NOMO-1 treated with dmso at 0.1 percent for 144 hours (cell line): ENCODE measurements at regions not wholly inside any gene's neighbourhood (a gene's known extent, or its start where the extent isn't known, plus 50 kb on each side); places are given as distances from the start of the nearest gene placed in this dataset.
"Not testable (repeated sequence)": the region's sequence is repeated elsewhere in the genome, so short reads cannot be mapped to it uniquely, and the experiment has no call there.

ENCODE experiments used
- DNase-seq: peaks from one replicate; lab custom pipeline; 2025; ENCODE audit not compliant: unreplicated experiment; lab: John Stamatoyannopoulos, UW

DNA sequence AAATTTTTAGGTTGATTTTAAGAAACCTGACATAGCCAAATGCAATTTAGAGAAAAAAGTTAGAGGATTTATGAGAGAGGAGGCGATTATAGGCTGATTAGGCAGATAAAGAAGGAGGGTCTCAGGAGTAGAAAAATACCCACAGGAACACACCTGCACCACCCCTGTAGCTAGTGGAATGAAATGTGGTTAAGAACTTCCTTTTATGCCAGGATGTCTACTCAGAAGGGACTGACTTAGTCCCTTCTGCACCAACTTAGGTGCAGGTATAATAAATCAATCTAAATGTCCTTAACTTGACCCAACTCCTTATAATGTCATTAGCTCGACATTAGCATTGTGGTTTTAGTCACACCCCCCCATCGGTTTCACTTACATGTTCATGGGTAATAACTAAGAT is 1274.5 kb upstream of the TMEFF2 start:
- no peak for DNase-seq

DNA sequence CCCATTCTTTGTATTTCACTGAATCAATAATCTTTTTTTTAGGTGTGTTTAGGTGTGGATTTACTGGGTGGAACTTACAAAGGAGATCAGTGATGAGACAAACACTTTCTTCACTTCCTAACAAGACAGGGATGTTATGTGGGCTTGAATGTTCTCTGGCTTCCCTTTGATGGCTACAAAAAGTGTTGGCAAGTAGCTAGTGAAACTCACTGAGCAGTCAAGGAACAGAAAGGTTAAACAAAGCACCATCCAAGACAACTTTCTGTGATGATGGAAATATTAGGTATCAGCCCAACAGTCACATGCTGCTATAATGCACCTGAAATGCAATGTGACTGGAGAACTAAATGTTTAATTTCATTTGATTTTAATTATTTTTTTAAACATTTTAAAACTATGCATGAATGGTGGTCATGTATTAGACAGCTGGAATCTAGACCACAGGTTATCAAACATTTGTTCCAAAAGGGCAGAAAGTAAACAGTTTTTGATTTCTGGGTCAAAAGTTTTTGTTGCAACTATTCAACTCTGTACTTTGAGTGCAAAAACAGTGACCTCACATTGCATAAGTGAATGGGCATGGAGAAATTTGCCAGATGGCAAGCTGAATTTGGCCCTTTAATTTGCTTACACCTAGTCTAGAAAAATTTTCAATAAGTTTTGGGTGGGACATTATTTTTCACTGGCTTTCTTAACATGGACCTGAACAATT is 1272.7 kb upstream of the TMEFF2 start:
- DNase-seq = no peak

DNA sequence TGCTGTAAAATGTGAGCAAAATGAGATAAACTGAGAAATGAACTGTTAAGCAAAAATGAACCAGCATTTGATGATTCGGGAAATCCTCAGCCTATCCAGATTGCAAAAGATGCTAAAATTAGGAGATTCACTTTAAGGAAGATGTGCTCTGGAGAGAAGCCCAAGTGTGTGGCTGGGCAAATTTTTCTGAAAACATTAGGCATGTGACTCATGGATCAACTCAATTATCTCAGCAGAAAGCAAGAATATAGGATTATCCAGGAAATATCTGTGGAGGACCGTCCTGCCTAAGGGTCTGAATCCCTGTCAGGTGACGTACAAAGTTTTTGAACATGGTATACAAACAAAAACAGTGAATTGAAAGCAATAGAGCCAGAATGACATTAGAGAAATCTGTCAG is 1268.3 kb upstream of the TMEFF2 start:
- no peak for DNase-seq

DNA sequence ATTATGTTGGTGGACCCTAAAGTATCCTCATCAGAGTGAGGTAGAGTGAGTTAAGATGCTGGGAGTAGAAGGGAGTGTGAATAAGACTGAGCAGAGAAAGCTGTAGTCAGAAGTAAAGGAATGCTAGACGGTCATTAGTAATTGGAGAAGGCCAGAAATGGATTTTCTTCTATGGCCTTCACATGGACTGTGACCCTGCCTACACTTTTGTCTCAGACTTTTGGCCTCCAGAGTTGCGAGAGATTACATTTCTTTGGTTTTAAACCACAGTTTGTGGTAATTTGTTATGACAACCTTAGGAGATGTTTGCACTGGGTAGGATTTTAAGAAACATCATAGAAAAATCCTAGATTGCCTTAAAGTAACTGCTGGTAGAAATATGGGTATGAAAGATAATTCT is 1267.7 kb upstream of the TMEFF2 start:
- DNase-seq = no peak

DNA sequence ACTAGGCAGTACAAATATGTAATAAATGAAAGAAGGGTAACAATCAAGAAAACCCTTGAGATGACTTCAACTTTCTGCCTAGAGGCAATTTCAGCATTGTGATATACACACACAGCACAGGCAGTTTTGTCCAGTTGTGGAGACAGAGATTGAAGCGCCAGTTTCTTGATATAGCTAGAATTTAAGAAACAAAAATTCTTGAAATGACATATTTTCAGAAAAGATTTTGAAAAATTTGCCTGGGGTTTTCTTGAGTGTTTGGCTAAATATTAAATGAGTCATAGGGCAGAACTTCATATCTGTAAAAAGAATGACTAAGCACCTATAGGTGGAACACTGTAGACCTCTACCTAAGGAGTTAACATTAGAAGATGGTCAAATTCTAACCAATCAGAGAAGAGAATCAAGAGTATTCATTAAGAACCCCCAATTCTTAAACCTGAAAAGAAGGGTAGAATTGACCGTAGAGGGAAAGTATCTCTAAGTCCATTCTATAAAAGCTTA is 1266.8 kb upstream of the TMEFF2 start:
- DNase-seq = no peak

DNA sequence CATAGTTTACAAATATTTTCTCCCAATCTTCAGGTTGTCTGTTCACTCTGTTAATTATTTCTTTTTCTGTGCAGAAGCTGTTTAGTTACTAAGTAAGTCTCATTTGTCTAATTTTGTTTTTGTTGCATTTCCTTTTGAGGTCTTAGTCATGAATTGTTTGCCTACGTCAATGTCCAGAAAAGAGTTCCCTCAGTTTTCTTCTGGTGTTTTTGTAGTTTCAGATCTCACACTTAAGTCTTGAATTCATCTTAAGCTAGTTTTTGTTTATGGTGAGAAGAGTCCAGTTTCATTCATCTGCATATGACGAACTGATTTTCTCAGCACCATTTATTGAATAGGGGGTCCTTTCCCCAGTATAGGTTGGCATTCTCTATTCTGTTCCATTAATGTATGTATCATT is 1252.2 kb upstream of the TMEFF2 start:
- DNase-seq = no peak

DNA sequence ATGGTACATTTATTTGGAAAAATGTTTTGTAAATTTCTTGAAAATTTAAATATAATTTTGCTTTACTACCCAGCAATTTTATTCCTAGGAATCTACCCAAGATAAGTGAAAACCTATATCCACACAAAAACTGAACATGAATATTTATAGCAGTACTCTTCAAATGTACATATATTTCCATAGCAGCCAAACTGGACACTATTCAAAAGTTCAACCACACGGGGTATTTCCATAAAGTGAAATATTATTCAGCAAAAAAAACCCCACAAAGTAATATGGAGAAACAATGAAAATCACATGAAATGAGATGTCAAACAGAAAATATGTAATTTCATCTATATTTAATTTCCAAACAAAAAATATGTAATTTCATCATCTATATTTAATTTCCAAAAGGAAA is 1247.6 kb upstream of the TMEFF2 start:
- DNase-seq = no peak

DNA sequence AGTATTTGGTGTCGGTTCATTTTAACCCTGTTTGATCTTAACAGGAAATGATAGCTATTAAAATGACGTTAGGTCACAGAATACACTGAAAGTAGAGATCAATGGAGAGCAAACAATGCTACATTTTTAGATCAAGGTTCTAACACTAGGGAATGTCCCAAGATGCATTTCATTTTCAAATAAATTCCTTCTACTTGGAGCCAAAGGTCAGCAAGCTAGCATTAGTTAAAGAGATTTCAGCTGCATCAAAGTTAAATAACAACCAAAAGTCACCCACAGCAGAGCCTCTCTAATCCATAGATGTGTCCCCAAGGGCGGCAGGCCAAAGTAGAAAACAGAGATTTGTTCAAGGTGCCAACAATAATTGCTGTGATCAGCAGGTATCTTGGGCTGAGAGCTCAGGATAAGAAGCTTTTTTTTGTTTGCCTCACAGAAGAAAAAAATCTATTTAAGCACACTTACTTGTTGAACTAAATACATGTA is 1233.6 kb upstream of the TMEFF2 start:
- DNase-seq = no peak

DNA sequence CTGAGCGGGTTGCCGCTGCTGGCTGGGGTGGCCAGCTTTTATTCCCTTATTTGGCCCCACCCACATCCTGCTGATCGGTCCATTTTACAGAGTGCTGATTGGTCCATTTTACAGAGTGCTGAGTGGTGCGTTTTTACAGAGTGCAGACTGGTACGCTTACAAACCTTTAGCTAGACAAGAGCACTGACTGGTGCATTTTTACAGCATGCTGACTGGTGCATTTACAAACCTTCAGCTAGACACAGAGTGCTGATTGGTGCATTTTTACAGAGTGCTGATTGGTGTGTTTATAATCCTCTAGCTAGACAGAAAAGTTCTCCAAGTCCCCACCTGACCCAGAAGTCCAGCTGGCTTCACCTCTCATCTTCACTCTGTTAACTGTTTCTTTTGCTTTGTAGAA is 1217.6 kb upstream of the TMEFF2 start:
- DNase-seq = not testable (repeated sequence)

DNA sequence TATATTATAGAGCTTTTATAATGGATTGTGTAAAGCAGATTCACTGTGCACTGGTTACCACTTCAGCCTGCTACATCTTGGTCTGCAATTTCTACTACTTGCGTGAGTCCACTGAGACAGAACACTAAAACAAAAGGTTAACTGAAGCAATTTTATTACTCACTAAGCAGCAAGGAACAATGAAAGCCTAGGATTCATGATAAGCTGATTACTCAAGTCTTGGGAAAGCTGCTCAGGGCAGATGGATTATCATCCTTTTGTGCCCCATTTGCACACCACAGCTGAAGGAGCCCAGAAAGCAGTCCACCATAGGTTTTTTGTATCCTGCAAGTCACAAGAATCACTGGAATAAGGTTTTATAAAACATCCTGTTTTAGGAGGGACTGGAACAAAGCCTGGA is 1215.2 kb upstream of the TMEFF2 start:
- no peak for DNase-seq

DNA sequence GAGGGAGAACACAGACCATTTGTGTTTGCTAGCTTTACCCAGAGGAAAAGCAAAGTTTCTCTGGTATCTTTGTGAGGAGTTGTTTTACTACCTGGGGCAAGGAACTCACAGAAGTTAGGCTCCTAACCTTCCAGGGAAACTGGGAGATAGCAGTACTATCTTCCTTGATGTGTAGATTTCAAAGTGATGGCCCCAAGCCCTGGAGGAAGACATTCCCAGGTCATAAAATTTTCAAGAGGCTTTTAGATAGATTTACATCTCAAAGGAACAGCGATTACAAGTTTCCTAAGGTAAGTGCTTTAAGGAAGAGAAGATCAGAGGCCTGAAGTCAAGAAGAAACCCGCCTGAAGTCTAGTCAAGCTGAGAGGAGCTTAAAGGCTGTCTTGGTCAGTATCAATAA is 1187.8 kb upstream of the TMEFF2 start:
- no peak for DNase-seq

DNA sequence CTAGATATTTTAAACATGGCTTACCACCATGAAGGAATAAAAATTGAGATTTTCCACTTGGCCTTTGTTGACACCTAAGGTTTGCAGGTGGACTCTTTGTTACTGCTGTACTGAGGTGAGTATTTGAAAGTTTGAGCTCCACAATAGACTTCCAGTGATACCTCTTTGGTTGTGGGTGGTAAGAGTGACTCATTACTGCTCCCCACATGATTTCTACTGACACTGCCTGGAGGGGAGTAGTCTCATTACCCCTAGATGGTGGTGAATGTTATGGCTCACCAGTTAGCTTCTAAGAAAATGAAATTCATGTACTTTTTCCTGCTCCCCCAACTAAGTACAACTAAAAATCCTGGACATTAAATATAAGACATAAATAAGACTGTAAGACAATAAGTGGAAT is 1183.1 kb upstream of the TMEFF2 start:
- DNase-seq = no peak

DNA sequence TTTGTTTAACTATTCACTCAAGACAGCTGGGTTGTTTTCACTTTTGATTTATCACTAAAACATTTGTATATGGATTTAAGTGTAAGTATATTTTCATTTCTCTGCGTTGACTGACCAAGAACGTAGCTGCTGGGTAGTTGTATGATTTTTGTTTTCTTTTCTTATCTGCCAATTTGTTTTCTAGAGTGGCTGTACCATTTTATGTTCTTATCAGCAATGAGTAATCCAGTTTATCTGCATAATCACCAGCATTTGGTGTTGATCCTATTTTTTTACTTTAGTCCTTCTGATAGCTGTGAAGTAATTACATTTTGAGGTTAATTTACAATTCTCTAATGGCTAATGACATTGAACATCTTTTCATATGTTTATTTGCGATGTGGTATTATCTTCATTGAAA is 1178.4 kb upstream of the TMEFF2 start:
- no peak for DNase-seq

DNA sequence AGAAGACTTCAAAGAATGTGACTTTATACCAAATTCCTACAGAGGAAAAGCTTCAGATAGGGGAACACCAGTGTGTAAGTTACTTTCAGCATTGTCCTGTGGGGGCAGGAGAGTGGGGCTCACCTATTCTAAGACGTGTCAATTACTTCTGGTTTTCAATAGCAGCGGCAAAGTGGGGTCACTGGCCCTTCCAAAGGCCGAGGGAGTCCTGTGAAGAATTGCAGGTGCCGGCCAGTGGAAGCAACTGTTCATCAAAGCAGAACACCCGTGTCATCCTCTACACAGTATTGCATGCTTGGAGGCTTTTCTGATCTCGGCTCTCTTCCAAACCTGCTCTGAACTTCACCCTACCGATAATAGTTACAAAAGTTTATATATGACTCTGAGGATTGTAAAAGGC is 1176.5 kb upstream of the TMEFF2 start:
- no peak for DNase-seq

DNA sequence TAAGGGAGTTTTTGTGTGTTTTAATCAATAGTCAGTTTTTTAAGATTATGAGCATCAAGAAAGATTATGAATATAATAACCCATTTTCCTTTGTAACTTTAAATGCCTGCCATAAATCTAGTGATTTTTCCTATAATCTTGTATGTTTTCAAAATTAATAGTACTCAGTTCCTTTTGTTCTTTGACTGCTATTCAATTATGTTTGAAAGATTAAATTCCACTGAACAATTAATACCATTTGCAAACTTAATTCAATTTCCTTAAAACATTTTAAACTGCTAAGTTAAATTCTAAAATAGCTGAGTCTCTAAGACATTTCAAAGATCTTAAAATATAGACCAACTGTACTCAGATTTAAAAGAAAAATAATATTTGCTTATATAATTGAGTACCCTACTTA is 1173.9 kb upstream of the TMEFF2 start:
- no peak for DNase-seq

DNA sequence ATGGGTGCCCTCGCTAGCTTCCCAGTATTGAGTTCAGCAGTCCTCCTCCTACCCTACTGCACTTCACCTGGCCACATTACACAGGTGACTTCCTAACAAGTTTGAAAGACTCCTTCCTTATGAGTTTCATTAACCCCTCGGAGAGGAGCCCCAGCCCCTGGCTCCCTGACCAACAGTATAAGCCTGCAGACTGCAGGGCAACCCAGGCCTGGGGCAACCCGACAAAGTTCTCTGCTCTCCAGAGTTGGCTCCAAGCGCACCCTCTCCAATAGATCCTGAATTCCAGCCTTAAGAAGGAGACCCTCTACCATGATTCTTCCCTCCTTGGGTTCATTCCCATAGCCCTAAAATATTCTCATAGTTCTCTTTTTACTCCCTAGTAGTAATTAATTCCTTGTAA is 1162.8 kb upstream of the TMEFF2 start:
- no peak for DNase-seq

DNA sequence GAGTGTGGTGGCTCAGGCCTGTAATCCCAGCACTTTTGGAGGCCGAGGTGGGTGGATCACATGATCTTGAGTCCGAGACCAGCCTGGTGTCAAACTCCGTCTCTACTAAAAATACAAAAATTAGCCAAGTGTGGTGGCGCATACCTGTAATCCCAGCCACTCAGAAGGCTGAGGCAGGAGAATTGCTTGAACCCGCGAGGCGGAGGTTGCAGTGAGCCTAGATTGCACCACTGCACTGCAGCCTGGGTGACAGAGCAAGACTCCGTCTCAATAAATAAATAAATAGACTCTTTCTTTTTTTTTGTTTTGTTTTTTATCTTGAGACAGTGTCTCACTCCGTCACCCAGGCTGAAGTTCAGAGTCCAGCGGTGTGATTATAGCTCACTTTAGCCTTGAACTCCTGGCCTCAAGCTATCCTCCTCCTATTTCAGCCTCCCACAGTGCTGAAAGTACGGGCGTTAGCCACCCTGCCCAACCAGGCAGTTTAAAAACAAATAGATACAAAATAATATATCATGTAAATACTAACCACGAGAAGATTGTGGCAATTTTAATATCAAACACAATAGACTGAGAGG is 1158.0 kb upstream of the TMEFF2 start:
- DNase-seq = not testable (repeated sequence)

DNA sequence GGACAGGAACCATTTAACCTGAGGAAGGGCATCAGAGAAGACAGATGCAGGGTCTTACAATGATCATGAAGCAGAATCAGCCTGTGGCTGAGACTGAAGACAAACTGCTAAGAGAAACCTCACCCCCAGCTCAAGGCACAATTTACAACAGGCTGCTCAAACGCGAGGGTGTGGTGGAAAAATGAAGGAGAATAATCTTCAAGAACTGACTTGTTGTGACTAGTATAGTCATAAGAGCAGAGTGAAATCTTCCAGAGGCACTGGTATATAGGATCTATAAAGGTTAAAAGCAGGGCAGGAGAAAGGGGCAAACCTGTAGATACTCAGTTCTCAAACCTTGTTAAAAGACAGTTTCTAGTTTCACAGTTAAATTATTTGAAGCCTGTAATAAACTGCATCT is 1155.8 kb upstream of the TMEFF2 start:
- DNase-seq = no peak

DNA sequence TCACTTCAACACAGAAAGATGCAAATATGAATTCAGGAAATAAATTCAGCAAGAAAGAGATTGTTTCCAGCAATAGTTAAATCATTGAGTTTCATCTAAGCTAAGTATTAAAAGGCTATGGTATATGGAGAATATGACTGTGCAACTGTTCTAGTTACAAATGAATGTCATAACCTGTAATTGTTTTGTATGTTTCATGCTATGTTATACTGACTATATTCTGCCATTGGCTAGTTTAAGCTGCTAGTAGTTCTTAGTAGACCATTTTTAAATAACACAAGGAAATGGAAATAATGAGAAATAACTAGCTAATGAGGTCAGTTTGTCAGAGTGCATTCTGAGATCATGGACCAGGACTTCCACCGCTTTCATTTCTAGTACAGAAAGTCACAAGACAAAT is 1154.9 kb upstream of the TMEFF2 start:
- DNase-seq = no peak

DNA sequence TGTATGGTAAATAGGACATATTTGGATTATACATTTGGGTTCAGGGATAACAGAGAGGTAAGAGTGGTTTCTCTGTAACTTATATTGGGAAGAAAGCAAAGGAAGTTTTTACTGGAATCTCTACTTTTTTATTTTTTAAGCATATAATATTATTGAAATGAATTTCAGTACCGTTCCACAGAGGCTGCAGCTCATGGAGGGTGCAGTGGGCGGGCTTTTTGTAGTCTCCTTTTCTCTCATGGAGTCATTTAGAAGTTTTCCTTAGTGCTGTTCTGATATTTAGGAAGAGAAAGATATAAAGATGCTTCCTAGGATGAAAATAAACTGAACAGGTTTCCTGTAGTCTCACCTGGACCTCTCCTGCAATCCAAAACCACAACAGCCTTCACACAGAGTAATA is 1153.3 kb upstream of the TMEFF2 start:
- DNase-seq = no peak

DNA sequence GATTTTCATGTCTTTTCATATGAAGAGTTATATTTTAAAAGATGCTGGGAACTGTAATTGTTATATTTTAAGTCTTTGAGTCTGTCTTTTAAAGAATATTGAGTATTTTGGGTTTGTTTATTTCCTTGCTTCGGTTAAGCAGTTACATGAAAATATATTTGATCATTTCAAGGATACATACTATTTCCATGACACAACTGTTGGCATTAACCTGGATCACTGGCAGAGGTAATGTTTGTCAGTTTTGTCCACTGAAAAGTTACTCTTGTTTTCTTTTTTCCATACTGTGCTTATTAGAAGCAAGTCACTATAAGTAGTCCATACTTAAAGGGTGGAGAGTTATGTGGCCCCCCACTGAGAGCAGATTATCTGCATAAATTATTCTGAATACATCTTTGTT is 1142.0 kb upstream of the TMEFF2 start:
- DNase-seq = no peak

DNA sequence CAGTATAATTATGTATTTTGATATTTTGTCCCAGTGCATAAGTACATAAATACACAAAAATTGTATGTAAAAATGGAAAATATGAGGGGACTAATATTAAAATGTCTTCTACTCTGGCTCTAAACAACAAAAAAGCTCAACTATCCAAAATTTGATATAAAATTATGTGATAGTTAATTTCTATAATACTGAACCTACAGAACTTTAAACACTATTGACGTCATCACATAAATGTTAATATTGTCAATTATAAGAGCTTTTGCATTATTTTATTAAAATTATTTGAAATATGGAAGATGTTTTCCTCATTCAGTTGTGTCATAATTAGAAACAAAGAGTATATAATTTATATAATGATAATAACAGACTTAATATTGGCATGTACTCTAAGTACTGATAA is 1139.7 kb upstream of the TMEFF2 start:
- DNase-seq = no peak

DNA sequence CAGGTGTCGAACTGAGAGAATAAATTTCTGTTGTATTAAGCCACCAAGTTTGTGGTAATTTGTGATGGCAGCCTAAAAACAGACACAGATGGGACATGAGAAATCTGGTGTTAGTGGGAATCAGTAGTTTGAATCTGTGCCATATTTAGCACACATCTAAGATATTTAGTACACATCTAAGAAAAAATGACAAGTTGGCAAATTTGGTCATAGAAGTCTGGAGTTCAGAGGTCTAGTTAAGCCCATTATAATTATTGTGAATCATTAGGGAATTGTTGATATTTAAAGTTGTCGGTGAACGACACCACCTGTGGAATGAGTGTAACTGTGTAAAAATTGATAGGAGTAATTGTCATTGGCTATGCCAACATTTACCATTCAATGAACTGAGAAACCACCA is 1138.8 kb upstream of the TMEFF2 start:
- DNase-seq = no peak
